HEK293 (cell line): ENCODE measurements at regions not wholly inside any gene's neighbourhood (a gene's known extent, or its start where the extent isn't known, plus 50 kb on each side); places are given as distances from the start of the nearest gene placed in this dataset.

Experiments used
- CTCF ChIA-PET: fragments of 350-600 bp; formaldehyde crosslinking; extraction: SDS; loops from one replicate; lab custom pipeline; 2021; ENCODE audit warnings: antibody characterized with exemption; lab: Yijun Ruan, JAX
- POLR2A ChIA-PET: fragments of 300-600 bp; formaldehyde crosslinking; extraction: SDS; loops from one replicate; lab custom pipeline; 2020; ENCODE audit warnings: antibody characterized with exemption, inconsistent platforms; lab: Yijun Ruan, JAX
- H3K27ac ChIP-seq: fragments of 200-500 bp; sonication (Bioruptor generic); 2 replicates; pipeline ENCODE4 v1.5.1; 2014; ENCODE audit warnings: low read depth, low read length, control low read depth, inconsistent platforms; ENCODE audit errors: extremely low read depth
- H3K36me3 ChIP-seq, 2 experiments: fragments of 200-500 bp in 1 of 2; sonication (Bioruptor generic) in 1 of 2; 1 replicate in 1 of 2; 2 replicates in 1 of 2; pipeline ENCODE4 v1.5.1; 2014 to 2017; ENCODE audit warnings: inconsistent platforms in 2 of 2, low read length in 2 of 2; ENCODE audit not compliant: control insufficient read depth in 2 of 2, insufficient read depth in 1 of 2
- H3K4me1 ChIP-seq: fragments of 200-500 bp; sonication (Bioruptor generic); 2 replicates; pipeline ENCODE4 v1.5.1; 2014; ENCODE audit warnings: mild to moderate bottlenecking, low read length, inconsistent platforms; ENCODE audit not compliant: control insufficient read depth, insufficient read depth
- H3K4me3 ChIP-seq: 2 replicates; pipeline ENCODE4 v1.5.1; 2011; ENCODE audit warnings: low read depth, mild to moderate bottlenecking, control low read depth, low read length, moderate library complexity
- H3K9me3 ChIP-seq: fragments of 200-500 bp; sonication (Bioruptor generic); 2 replicates; pipeline ENCODE4 v1.5.1; 2014; ENCODE audit warnings: low read depth, low read length, inconsistent platforms; ENCODE audit not compliant: control insufficient read depth, insufficient read depth
- BCL11B ChIP-seq: fragments of 450-650 bp; formaldehyde crosslinking; IDR thresholded peaks from 2 replicates; pipeline ENCODE4 v1.5.1; 2016; ENCODE audit warnings: low read depth, missing biosample characterization, missing genetic modification characterization
- GLI2 ChIP-seq: fragments of 450-650 bp; formaldehyde crosslinking; IDR thresholded peaks from 2 replicates; pipeline ENCODE4; 2017; ENCODE audit warnings: missing biosample characterization, missing genetic modification characterization, low read depth, borderline replicate concordance
- IKZF3 ChIP-seq: fragments of 450-650 bp; IDR thresholded peaks from 2 replicates; pipeline ENCODE4 v1.5.0; 2018; ENCODE audit warnings: missing biosample characterization, mild to moderate bottlenecking, missing genetic modification characterization, moderate library complexity
- TSHZ1 ChIP-seq: fragments of 450-650 bp; formaldehyde crosslinking; IDR thresholded peaks from 2 replicates; pipeline ENCODE4 v1.5.1; 2016; ENCODE audit warnings: missing biosample characterization, missing genetic modification characterization, borderline replicate concordance
- YY1 ChIP-seq: fragments of 450-650 bp; formaldehyde crosslinking; IDR thresholded peaks from 2 replicates; pipeline ENCODE4 v1.5.1; 2018; ENCODE audit warnings: missing biosample characterization, missing genetic modification characterization
- ZBTB26 ChIP-seq: fragments of 450-650 bp; formaldehyde crosslinking; optimal IDR thresholded peaks from 2 replicates; pipeline ENCODE3; 2016; ENCODE audit warnings: missing biosample characterization, mild to moderate bottlenecking, missing genetic modification characterization
- ZFP41 ChIP-seq: fragments of 450-650 bp; formaldehyde crosslinking; IDR thresholded peaks from 2 replicates; pipeline ENCODE4 v1.5.1; 2016; ENCODE audit warnings: missing biosample characterization, missing genetic modification characterization, borderline replicate concordance
- ZNF133 ChIP-seq: fragments of 450-650 bp; formaldehyde crosslinking; IDR thresholded peaks from 2 replicates; pipeline ENCODE4 v1.5.1; 2016; ENCODE audit warnings: missing biosample characterization, missing genetic modification characterization
- ZNF19 ChIP-seq: fragments of 450-650 bp; formaldehyde crosslinking; IDR thresholded peaks from 2 replicates; pipeline ENCODE4; 2016; ENCODE audit warnings: missing biosample characterization, missing genetic modification characterization, low read depth
- ZNF214 ChIP-seq: fragments of 450-650 bp; formaldehyde crosslinking; IDR thresholded peaks from 2 replicates; pipeline ENCODE4 v1.5.1; 2017; ENCODE audit warnings: missing biosample characterization, mild to moderate bottlenecking, missing genetic modification characterization, borderline replicate concordance
- ZNF23 ChIP-seq: fragments of 450-650 bp; formaldehyde crosslinking; IDR thresholded peaks from 2 replicates; pipeline ENCODE4 v1.5.1; 2016; ENCODE audit warnings: missing biosample characterization, missing genetic modification characterization, borderline replicate concordance
- ZNF239 ChIP-seq: fragments of 450-650 bp; formaldehyde crosslinking; IDR thresholded peaks from 2 replicates; pipeline ENCODE4 v1.5.1; 2016; ENCODE audit warnings: missing biosample characterization, missing genetic modification characterization
- ZNF394 ChIP-seq: fragments of 450-650 bp; formaldehyde crosslinking; IDR thresholded peaks from 2 replicates; pipeline ENCODE4 v1.5.1; 2016; ENCODE audit warnings: missing biosample characterization, missing genetic modification characterization, mild to moderate bottlenecking, moderate library complexity, borderline replicate concordance
- ZNF404 ChIP-seq: fragments of 450-650 bp; formaldehyde crosslinking; IDR thresholded peaks from 2 replicates; pipeline ENCODE4 v1.5.1; 2017; ENCODE audit warnings: missing biosample characterization, missing genetic modification characterization
- ZNF423 ChIP-seq: fragments of 450-650 bp; formaldehyde crosslinking; IDR thresholded peaks from 2 replicates; pipeline ENCODE4 v1.5.1; 2016; ENCODE audit warnings: missing biosample characterization, missing genetic modification characterization
- ZNF558 ChIP-seq: fragments of 450-650 bp; formaldehyde crosslinking; IDR thresholded peaks from 2 replicates; pipeline ENCODE4 v1.5.1; 2016; ENCODE audit warnings: missing biosample characterization, missing genetic modification characterization
- ZNF561 ChIP-seq: fragments of 450-650 bp; IDR thresholded peaks from 2 replicates; pipeline ENCODE4 v1.5.1; 2018; ENCODE audit warnings: missing biosample characterization, missing genetic modification characterization, borderline replicate concordance
- ZNF677 ChIP-seq: fragments of 450-650 bp; IDR thresholded peaks from 2 replicates; pipeline ENCODE4 v1.5.0; 2018; ENCODE audit warnings: missing biosample characterization, mild to moderate bottlenecking, missing genetic modification characterization, moderate library complexity
- ZNF768 ChIP-seq: fragments of 450-650 bp; formaldehyde crosslinking; IDR thresholded peaks from 2 replicates; pipeline ENCODE4 v1.5.1; 2018; ENCODE audit warnings: missing biosample characterization, mild to moderate bottlenecking, missing genetic modification characterization
- ZNF785 ChIP-seq: fragments of 450-650 bp; formaldehyde crosslinking; IDR thresholded peaks from 2 replicates; pipeline ENCODE4 v1.5.1; 2016; ENCODE audit warnings: missing biosample characterization, missing genetic modification characterization
- ZXDB ChIP-seq: fragments of 450-650 bp; formaldehyde crosslinking; IDR thresholded peaks from 2 replicates; pipeline ENCODE4 v1.5.1; 2016; ENCODE audit warnings: missing biosample characterization, missing genetic modification characterization
- TF ChIP-seq, protein P1 (sequence below): fragments of 450-650 bp; formaldehyde crosslinking; conservative IDR thresholded peaks from 2 replicates; pipeline ENCODE4 v1.5.1; 2016; ENCODE audit warnings: low read depth, missing biosample characterization, missing genetic modification characterization
- TF ChIP-seq, protein P2 (sequence below): fragments of 450-650 bp; formaldehyde crosslinking; IDR thresholded peaks from 2 replicates; pipeline ENCODE4 v1.5.1; 2016; ENCODE audit warnings: missing biosample characterization, missing genetic modification characterization

GRCh38 chr4:85368240-85368639, 106.7 kb upstream of the ARHGAP24 start:
- Histone ChIP-seq H3K4me1 (no peaks in the 10 kb centered on the region), H3K4me3 (no peak overlapping the region), H3K27ac (no peak overlapping the region), H3K9me3 (no peaks in the 10 kb centered on the region), H3K36me3 (no peaks in the 10 kb centered on the region)
- TF ChIP-seq ZNF133 (tag by site-specific recombination) (no peak), TSHZ1 (no peak), ZNF214 (tag by site-specific recombination) (no peak), ZNF23 (tag by site-specific recombination) (no peak), ZNF558 (tag by site-specific recombination) (no peak), ZBTB26 (tag by site-specific recombination) (no peak), ZFP41 (tag by site-specific recombination) (no peak), ZNF768 (tag by site-specific recombination) (no peak), ZXDB (tag by site-specific recombination) (no peak), ZNF677 (no peak), YY1 (tag by site-specific recombination) (no peak), ZNF394 (no peak), ZNF785 (tag by site-specific recombination) (no peak)
- TF ChIP-seq, protein P1, sequence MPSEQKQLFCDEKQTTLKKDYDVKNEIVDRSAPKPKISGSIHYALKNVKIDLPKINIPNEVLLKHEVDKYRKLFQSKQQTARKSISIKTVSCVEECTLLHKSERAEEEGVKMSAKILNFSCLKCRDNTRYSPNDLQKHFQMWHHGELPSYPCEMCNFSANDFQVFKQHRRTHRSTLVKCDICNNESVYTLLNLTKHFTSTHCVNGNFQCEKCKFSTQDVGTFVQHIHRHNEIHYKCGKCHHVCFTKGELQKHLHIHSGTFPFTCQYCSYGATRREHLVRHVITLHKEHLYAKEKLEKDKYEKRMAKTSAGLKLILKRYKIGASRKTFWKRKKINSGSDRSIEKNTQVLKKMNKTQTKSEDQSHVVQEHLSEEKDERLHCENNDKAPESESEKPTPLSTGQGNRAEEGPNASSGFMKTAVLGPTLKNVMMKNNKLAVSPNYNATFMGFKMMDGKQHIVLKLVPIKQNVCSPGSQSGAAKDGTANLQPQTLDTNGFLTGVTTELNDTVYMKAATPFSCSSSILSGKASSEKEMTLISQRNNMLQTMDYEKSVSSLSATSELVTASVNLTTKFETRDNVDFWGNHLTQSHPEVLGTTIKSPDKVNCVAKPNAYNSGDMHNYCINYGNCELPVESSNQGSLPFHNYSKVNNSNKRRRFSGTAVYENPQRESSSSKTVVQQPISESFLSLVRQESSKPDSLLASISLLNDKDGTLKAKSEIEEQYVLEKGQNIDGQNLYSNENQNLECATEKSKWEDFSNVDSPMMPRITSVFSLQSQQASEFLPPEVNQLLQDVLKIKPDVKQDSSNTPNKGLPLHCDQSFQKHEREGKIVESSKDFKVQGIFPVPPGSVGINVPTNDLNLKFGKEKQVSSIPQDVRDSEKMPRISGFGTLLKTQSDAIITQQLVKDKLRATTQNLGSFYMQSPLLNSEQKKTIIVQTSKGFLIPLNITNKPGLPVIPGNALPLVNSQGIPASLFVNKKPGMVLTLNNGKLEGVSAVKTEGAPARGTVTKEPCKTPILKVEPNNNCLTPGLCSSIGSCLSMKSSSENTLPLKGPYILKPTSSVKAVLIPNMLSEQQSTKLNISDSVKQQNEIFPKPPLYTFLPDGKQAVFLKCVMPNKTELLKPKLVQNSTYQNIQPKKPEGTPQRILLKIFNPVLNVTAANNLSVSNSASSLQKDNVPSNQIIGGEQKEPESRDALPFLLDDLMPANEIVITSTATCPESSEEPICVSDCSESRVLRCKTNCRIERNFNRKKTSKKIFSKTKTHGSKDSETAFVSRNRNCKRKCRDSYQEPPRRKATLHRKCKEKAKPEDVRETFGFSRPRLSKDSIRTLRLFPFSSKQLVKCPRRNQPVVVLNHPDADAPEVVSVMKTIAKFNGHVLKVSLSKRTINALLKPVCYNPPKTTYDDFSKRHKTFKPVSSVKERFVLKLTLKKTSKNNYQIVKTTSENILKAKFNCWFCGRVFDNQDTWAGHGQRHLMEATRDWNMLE (tag by site-specific recombination), result no peak
- POLR2A ChIA-PET, result no interaction called here
- CTCF ChIA-PET, result interaction anchor here (0.6 to 1.4 kb wide), 5 partner anchors 11 to 233 kb away, joined by 3 to 4 read pairs (median 3); no protein-coding TSS in a partner anchor

GRCh38 chr4:85368932-85369331, 106.0 kb upstream of the ARHGAP24 start:
- Histone ChIP-seq H3K27ac (no peak overlapping the region), H3K9me3 (no peaks in the 10 kb centered on the region), H3K4me1 (no peaks in the 10 kb centered on the region), H3K4me3 (no peak overlapping the region), H3K36me3 (no peaks in the 10 kb centered on the region)
- POLR2A ChIA-PET, result no interaction called here
- CTCF ChIA-PET, result interaction anchor here (0.6 to 2.4 kb wide), 7 partner anchors 12 to 679 kb away, joined by 3 to 7 read pairs (median 3); no protein-coding TSS in a partner anchor
- no peak for TF ChIP-seq IKZF3
- no peak for TF ChIP-seq ZNF19 (tag by site-specific recombination)
- TF ChIP-seq ZNF239, result no peak
- TF ChIP-seq ZNF404, result no peak
- no peak for TF ChIP-seq GLI2
- TF ChIP-seq ZNF561 (tag by site-specific recombination), result no peak
- no peak for TF ChIP-seq ZNF423
- no peak for TF ChIP-seq BCL11B (tag by site-specific recombination)
- TF ChIP-seq, protein P2, sequence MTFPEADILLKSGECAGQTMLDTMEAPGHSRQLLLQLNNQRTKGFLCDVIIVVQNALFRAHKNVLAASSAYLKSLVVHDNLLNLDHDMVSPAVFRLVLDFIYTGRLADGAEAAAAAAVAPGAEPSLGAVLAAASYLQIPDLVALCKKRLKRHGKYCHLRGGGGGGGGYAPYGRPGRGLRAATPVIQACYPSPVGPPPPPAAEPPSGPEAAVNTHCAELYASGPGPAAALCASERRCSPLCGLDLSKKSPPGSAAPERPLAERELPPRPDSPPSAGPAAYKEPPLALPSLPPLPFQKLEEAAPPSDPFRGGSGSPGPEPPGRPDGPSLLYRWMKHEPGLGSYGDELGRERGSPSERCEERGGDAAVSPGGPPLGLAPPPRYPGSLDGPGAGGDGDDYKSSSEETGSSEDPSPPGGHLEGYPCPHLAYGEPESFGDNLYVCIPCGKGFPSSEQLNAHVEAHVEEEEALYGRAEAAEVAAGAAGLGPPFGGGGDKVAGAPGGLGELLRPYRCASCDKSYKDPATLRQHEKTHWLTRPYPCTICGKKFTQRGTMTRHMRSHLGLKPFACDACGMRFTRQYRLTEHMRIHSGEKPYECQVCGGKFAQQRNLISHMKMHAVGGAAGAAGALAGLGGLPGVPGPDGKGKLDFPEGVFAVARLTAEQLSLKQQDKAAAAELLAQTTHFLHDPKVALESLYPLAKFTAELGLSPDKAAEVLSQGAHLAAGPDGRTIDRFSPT (tag by site-specific recombination), result no peak
- TF ChIP-seq ZNF768 (tag by site-specific recombination), result no peak
